Mesothelial cell of epicardium (in vitro differentiated cells): ENCODE measurements at regions not wholly inside any gene's neighbourhood (a gene's known extent, or its start where the extent isn't known, plus 50 kb on each side); places are given as distances from the start of the nearest gene placed in this dataset.

Experiments
- DNase-seq, 2 experiments: peaks; one replicate each; pipeline ENCODE4 v3.0.0; 2021; ENCODE audit warnings: low spot score in 2 of 2; ENCODE audit not compliant: unreplicated experiment in 2 of 2
- H3K27ac Mint-ChIP-seq: 2 replicates; pipeline ENCODE4 v1.8.0; 2021; ENCODE audit warnings: mixed read lengths
- H3K27me3 Mint-ChIP-seq: 2 replicates; pipeline ENCODE4 v1.8.0; 2021; ENCODE audit warnings: low read depth, mixed read lengths
- H3K36me3 Mint-ChIP-seq: 2 replicates; pipeline ENCODE4 v1.8.0; 2021; ENCODE audit warnings: mixed read lengths
- H3K4me1 Mint-ChIP-seq: 2 replicates; pipeline ENCODE4 v1.8.0; 2021; ENCODE audit warnings: mixed read lengths
- H3K4me3 Mint-ChIP-seq: 2 replicates; pipeline ENCODE4 v1.8.0; 2021; ENCODE audit warnings: mild to moderate bottlenecking, moderate library complexity, mixed read lengths
- H3K9me3 Mint-ChIP-seq: 2 replicates; pipeline ENCODE4 v1.8.0; 2021; ENCODE audit warnings: mixed read lengths
- CTCF ChIP-seq: fragments of 200-600 bp; sonication (generic); IDR thresholded peaks from one replicate; pipeline ENCODE4 v1.5.0; 2021; ENCODE audit warnings: antibody characterized with exemption; ENCODE audit not compliant: unreplicated experiment

GRCh38 chr5:2841208-2841607 is 89.7 kb upstream of the IRX2 start:
- Mint-ChIP-seq H3K4me3 (no peak overlapping the region), H3K9me3 (peaks cover 11% of the 10 kb centered on the region), H3K27ac (no peak overlapping the region), H3K27me3 (peaks cover 5% of the 10 kb centered on the region), H3K4me1 (no peaks in the 10 kb centered on the region), H3K36me3 (no peaks in the 10 kb centered on the region)
- no peak for TF ChIP-seq CTCF
- no peak for DNase-seq

DNA sequence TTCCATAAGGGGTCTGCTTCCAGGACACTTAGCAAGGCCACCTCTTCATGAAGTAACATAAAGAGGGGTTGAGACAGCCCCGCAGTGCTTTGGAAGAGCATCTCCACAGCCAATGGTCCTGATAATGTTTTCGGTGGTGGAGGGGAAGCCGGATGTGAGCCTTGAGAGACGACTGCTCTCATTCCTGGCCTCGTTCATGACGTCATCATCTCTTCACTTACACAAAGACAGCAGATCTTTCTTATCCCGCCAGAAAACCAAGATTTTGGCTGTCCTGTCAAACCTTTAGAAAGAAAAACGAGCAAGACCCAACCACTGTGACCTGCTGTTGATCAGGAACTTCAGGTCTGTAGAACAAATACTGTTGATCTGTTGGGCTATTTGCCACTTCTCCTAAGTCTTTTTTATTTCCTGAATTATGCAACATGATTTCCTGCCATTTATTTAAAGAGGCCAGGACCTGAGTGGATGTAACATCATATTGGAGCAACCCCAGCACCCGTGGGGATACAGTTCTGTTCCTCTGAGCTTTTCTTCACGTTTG is 89.0 kb upstream of the IRX2 start:
- H3K36me3 Mint-ChIP-seq = no peaks in the 10 kb centered on the region
- peaks cover 8% of the 10 kb centered on the region for H3K9me3 Mint-ChIP-seq
- no peaks in the 10 kb centered on the region for H3K4me1 Mint-ChIP-seq
- no peak overlapping the region for H3K27ac Mint-ChIP-seq
- H3K4me3 Mint-ChIP-seq = no peak overlapping the region
- no peak for TF ChIP-seq CTCF
- peaks cover 5% of the 10 kb centered on the region for H3K27me3 Mint-ChIP-seq
- DNase-seq = no peak

DNA sequence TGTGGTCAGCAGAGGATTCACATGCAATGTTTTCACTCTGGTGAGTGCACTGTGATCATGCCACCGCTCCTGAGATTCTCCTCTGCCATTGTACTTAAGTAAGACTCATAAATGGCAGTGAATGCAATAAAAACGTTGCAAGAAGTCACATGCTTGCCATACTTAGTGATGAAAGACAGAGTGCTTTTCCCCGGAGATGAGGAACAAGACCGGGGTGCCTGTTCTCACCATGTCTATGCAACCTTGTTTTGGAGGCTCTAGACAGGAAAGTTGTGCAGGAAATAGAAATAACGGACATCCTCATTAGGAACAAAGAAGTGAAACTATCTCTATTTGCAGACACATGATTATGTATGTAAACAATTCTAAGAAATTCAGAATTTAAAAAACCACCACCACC is 84.7 kb upstream of the IRX2 start:
- TF ChIP-seq CTCF = no peak
- no peak for DNase-seq
- peaks cover 10% of the 10 kb centered on the region for H3K4me1 Mint-ChIP-seq
- no peaks in the 10 kb centered on the region for H3K27me3 Mint-ChIP-seq
- H3K4me3 Mint-ChIP-seq = no peak overlapping the region
- H3K27ac Mint-ChIP-seq = no peak overlapping the region
- peaks cover 6% of the 10 kb centered on the region for H3K9me3 Mint-ChIP-seq
- H3K36me3 Mint-ChIP-seq = no peaks in the 10 kb centered on the region

GRCh38 chr5:2833556-2833955 is 82.1 kb upstream of the IRX2 start:
- peaks cover 26% of the 10 kb centered on the region for H3K4me1 Mint-ChIP-seq
- TF ChIP-seq CTCF = no peak
- H3K27me3 Mint-ChIP-seq = no peaks in the 10 kb centered on the region
- no peak overlapping the region for H3K4me3 Mint-ChIP-seq
- H3K27ac Mint-ChIP-seq = peak overlapping the region; percentile 89
- H3K9me3 Mint-ChIP-seq = peaks cover 6% of the 10 kb centered on the region
- DNase-seq = no peak
- H3K36me3 Mint-ChIP-seq = no peaks in the 10 kb centered on the region

DNA sequence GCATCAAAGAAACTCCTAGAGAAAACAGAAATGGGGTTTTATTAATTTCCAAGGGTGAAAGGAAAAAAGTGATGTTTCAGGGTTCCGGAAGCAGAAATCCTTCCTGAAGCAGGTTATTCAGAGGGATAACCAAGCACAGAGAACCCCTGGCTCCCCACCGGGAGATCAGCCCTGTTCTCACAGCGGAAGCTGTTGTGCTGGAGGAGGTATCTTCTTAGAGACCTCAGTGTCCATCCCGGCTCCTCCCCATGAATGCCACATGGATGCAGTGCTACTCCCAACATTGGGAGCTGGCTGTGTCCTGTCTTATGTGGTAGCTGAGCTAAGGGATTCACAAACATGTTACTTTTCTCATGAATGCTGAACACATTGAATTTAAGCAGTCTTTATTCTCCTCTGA is 80.9 kb upstream of the IRX2 start:
- Mint-ChIP-seq H3K4me1 (peaks cover 26% of the 10 kb centered on the region), H3K9me3 (peaks cover under 1% of the 10 kb centered on the region), H3K27me3 (no peaks in the 10 kb centered on the region), H3K36me3 (no peaks in the 10 kb centered on the region), H3K4me3 (no peak overlapping the region), H3K27ac (no peak overlapping the region)
- no peak for TF ChIP-seq CTCF
- DNase-seq = no peak

DNA sequence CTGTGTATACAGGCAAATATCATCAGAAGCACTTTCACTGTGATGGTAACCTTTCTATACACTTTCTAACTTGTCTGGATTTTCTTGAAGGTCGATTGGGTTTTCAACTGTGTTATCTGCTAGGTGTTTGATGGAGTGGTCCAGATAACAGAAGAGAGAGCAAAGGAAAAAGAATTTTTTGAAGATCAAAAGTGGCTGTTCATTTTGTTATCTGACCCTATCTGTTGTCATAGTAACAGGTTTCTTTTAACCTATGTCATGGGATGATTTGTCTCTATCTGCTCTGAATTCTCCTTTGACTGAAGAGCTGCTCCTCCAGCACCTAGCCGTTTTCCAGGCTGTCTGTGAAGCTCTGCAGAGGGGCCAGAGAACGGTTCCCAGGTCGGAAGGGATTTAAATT is 77.8 kb upstream of the IRX2 start:
- no peak for DNase-seq
- Mint-ChIP-seq H3K4me1 (peaks cover 26% of the 10 kb centered on the region), H3K27ac (no peak overlapping the region), H3K9me3 (peaks cover 20% of the 10 kb centered on the region), H3K4me3 (no peak overlapping the region), H3K36me3 (peaks cover 4% of the 10 kb centered on the region), H3K27me3 (no peaks in the 10 kb centered on the region)
- no peak for TF ChIP-seq CTCF
